Sigmoid colon (tissue), 3 donors: ENCODE measurements at regions not wholly inside any gene's neighbourhood (a gene's known extent, or its start where the extent isn't known, plus 50 kb on each side); places are given as distances from the start of the nearest gene placed in this dataset.

Source experiments
- CTCF ChIP-seq, 4 experiments: fragments of 450-650 bp in 3 of 4; fragments of 200-600 bp in 1 of 4; IDR thresholded peaks; one replicate each; pipeline ENCODE4 v1.5.1; 2016 to 2019; ENCODE audit warnings: antibody characterized with exemption in 4 of 4, mild to moderate bottlenecking in 3 of 4, moderate library complexity in 2 of 4
- POLR2A ChIP-seq, 2 donors: fragments of 450-650 bp; IDR thresholded peaks; one replicate each; pipeline ENCODE4 v1.6.1; 2016; ENCODE audit warnings: antibody characterized with exemption in 2 of 2, mild to moderate bottlenecking in 2 of 2, moderate library complexity in 2 of 2

- TF ChIP-seq CTCF (IDR thresholded peaks at IDR 0.05): no peak
- no peak for TF ChIP-seq POLR2A (IDR thresholded peaks at IDR 0.05)
Measured at GRCh38 chr13:99698816-99699099, 197.5 kb downstream of the TM9SF2 start.
